ENCODE measurements at regions not wholly inside any gene's neighbourhood (a gene's known extent, or its start where the extent isn't known, plus 50 kb on each side); places are given as distances from the start of the nearest gene placed in this dataset.
A peak's percentile ranks its signal among the peaks of the same experiment; 100 is the strongest.
"Not testable (repeated sequence)": the region's sequence is repeated elsewhere in the genome, so short reads cannot be mapped to it uniquely, and the experiment has no call there.

DNA sequence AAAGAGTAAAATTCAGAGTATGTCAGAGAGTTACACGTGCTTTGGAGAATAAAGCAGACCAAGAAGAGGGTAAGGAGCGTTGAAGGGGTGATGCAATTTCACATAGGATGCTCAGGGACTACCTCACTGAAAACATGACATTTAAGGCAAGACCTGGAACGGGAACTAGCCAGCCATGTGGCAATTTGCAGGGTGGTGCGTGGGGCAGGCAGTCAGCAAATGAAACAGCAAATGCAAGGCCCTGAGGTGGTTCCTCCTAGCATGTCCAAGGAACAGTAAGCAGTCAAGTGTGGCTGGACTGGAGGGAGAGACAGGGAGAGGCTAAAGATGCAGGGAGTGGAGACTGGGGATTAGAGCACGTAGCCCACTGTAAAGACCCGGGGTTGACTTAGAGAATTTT, 146.1 kb upstream of the LPP start:
- H3K27me3 ChIP-seq (ENCODE audit: insufficient read depth, low read length) = no peaks in the 10 kb centered on the region
- H3K36me3 ChIP-seq (ENCODE audit: insufficient read depth, low read length) = no peaks in the 10 kb centered on the region
- no peak overlapping the region for H2AFZ ChIP-seq (ENCODE audit: low read length, unreplicated experiment)
- no peaks in the 10 kb centered on the region for H3K79me2 ChIP-seq (ENCODE audit: control insufficient read depth, insufficient read depth, low read length, unreplicated experiment)
- H3K4me1 ChIP-seq (ENCODE audit: control insufficient read depth, insufficient read depth, low read length, unreplicated experiment) = no peaks in the 10 kb centered on the region
- H3K27ac ChIP-seq (ENCODE audit: low read depth, low read length) = no peak overlapping the region
- no peak overlapping the region for H3K4me3 ChIP-seq (ENCODE audit: low read depth, low read length)

DNA sequence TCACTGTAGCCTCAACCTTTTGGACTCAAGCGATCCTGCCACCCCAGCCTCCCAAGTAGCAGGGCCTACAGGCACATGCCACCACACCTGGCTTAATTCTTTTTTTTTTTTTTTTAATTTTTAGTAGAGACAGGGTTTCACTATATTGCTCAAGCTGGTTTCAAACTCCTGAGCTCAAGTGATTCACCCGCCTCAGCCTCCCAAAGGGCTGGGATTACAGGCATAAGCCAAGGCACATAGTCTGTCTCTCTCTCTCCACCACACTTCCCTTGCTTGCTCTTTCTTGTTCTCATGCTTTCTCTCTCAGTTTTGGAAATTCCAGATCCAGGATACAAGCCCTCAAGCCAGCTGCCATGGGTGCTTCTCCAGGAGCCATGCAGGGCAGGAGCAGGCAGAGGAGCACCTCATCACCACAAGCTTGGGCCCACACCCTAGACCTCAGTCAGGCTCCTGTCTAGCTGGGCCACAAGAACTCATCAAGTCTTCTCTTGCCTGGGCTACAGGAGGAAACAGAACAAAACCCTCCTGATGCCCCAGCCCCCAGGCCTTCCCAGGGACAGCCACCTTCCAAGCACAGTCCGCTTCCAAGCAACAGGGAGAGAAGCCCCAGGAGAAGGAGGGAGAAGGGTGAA, 145.3 kb upstream of the LPP start:
- Histone ChIP-seq H2AFZ (ENCODE audit: low read length, unreplicated experiment) (no peak overlapping the region), H3K79me2 (ENCODE audit: control insufficient read depth, insufficient read depth, low read length, unreplicated experiment) (no peaks in the 10 kb centered on the region), H3K4me3 (ENCODE audit: low read depth, low read length) (no peak overlapping the region), H3K27ac (ENCODE audit: low read depth, low read length) (no peak overlapping the region), H3K4me1 (ENCODE audit: control insufficient read depth, insufficient read depth, low read length, unreplicated experiment) (no peaks in the 10 kb centered on the region), H3K27me3 (ENCODE audit: insufficient read depth, low read length) (no peaks in the 10 kb centered on the region), H3K36me3 (ENCODE audit: insufficient read depth, low read length) (no peaks in the 10 kb centered on the region)

GRCh38 chr3:188010478-188010877, 143.5 kb upstream of the LPP start:
- Histone ChIP-seq H3K79me2 (ENCODE audit: control insufficient read depth, insufficient read depth, low read length, unreplicated experiment) (no peaks in the 10 kb centered on the region), H3K4me1 (ENCODE audit: control insufficient read depth, insufficient read depth, low read length, unreplicated experiment) (no peaks in the 10 kb centered on the region), H3K4me3 (ENCODE audit: low read depth, low read length) (no peak overlapping the region), H3K27ac (ENCODE audit: low read depth, low read length) (no peak overlapping the region), H3K27me3 (ENCODE audit: insufficient read depth, low read length) (no peaks in the 10 kb centered on the region), H2AFZ (ENCODE audit: low read length, unreplicated experiment) (no peak overlapping the region), H3K36me3 (ENCODE audit: insufficient read depth, low read length) (no peaks in the 10 kb centered on the region)

DNA sequence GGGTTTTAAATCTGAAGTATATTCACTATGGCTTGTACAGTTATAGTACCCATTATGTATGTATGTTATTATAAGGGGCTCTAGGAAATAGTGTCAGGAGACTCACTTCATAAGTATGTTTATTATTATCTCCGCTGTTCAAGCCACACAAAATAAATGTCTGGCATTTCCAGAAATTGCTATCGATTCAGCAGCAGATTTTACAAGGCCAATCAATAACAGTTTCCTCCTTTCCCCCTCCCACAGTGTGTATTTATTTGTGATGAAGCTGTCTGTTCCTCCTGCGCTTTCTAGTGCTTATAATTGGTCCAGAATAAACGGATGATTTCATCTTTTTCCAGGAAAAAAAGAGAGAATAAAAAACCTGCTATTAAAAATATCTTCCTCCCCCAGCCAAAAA, 134.2 kb upstream of the LPP start:
- Histone ChIP-seq H3K4me1 (ENCODE audit: control insufficient read depth, insufficient read depth, low read length, unreplicated experiment) (peaks cover 11% of the 10 kb centered on the region), H3K27me3 (ENCODE audit: insufficient read depth, low read length) (no peaks in the 10 kb centered on the region), H3K27ac (ENCODE audit: low read depth, low read length) (no peak overlapping the region), H3K79me2 (ENCODE audit: control insufficient read depth, insufficient read depth, low read length, unreplicated experiment) (no peaks in the 10 kb centered on the region), H3K36me3 (ENCODE audit: insufficient read depth, low read length) (no peaks in the 10 kb centered on the region), H3K4me3 (ENCODE audit: low read depth, low read length) (no peak overlapping the region), H2AFZ (ENCODE audit: low read length, unreplicated experiment) (no peak overlapping the region)

DNA sequence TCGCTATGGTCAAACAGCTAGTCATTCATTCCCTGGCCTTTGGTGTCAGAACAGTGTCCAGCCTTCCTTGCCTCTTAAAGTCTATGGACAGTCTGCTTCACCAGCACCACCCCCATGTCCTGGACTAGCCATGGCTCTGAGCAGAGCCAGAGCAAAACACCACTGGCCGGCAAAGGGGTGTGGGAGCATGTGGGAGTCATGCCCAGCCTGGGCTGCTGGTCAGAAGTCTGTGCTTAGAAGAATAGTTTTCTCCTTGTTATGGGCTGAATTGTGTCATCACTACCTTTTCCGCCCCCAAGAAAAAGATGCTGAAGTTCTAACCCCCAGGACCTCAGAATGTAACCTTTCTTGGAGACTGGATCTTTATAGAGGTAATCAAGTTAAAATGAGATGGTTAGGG, 132.9 kb upstream of the LPP start:
- H2AFZ ChIP-seq (ENCODE audit: low read length, unreplicated experiment) = peak overlapping the region; percentile 84
- peaks cover 11% of the 10 kb centered on the region for H3K4me1 ChIP-seq (ENCODE audit: control insufficient read depth, insufficient read depth, low read length, unreplicated experiment)
- H3K27ac ChIP-seq (ENCODE audit: low read depth, low read length) = peak overlapping the region; percentile 74

DNA sequence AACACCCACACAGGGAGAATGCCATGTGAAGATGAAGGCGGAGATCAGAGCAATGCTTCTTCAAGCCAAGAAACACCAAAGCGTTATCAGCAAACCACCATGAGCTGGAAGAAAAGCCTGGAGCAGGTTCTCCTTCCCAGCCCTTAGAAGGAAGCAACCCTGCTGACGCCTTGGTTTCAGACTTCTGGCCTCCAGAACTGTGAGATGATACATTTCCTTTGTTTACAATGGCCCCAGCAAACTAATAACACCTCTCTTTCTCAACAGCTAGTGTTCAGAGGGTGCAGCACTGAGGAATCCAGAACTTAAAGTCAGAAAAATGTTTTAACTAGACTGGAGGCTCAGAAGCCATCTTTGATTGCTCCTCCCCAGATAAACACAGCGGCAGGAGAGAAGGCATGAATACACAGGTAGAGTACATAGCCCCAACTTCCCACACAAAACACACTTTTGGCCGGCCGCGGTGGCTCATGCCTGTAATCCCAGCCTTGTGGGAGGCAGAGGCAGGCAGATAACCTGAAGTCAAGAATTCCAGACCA, 132.4 kb upstream of the LPP start:
- no peaks in the 10 kb centered on the region for H3K27me3 ChIP-seq (ENCODE audit: insufficient read depth, low read length)
- peak overlapping the region; percentile 27; the same call in 1 of the 2 replicates for H3K4me3 ChIP-seq (ENCODE audit: low read depth, low read length)
- H3K36me3 ChIP-seq (ENCODE audit: insufficient read depth, low read length) = no peaks in the 10 kb centered on the region
- peak overlapping the region; percentile 74 for H3K27ac ChIP-seq (ENCODE audit: low read depth, low read length)
- peak overlapping the region; percentile 84 for H2AFZ ChIP-seq (ENCODE audit: low read length, unreplicated experiment)
- no peaks in the 10 kb centered on the region for H3K79me2 ChIP-seq (ENCODE audit: control insufficient read depth, insufficient read depth, low read length, unreplicated experiment)
- H3K4me1 ChIP-seq (ENCODE audit: control insufficient read depth, insufficient read depth, low read length, unreplicated experiment) = peaks cover 11% of the 10 kb centered on the region

More for the DNA sequence above, 132.9 kb upstream of the LPP start:
- Histone ChIP-seq H3K36me3 (ENCODE audit: insufficient read depth, low read length) (no peaks in the 10 kb centered on the region), H3K27me3 (ENCODE audit: insufficient read depth, low read length) (no peaks in the 10 kb centered on the region), H3K4me3 (ENCODE audit: low read depth, low read length) (peak overlapping the region; percentile 27; the same call in 1 of the 2 replicates), H3K79me2 (ENCODE audit: control insufficient read depth, insufficient read depth, low read length, unreplicated experiment) (no peaks in the 10 kb centered on the region)

- H3K79me2 ChIP-seq (ENCODE audit: control insufficient read depth, insufficient read depth, low read length, unreplicated experiment); H3K4me3 ChIP-seq (ENCODE audit: low read depth, low read length); H3K36me3 ChIP-seq (ENCODE audit: insufficient read depth, low read length); H3K27ac ChIP-seq (ENCODE audit: low read depth, low read length); H3K27me3 ChIP-seq (ENCODE audit: insufficient read depth, low read length): not testable (repeated sequence)
- peak overlapping the region; percentile 58 for H2AFZ ChIP-seq (ENCODE audit: low read length, unreplicated experiment)
- H3K4me1 ChIP-seq (ENCODE audit: control insufficient read depth, insufficient read depth, low read length, unreplicated experiment) = peaks cover 11% of the 10 kb centered on the region
Observed at GRCh38 chr3:188022902-188023301, 131.1 kb upstream of the LPP start.

- no peaks in the 10 kb centered on the region for H3K36me3 ChIP-seq (ENCODE audit: insufficient read depth, low read length)
- H3K79me2 ChIP-seq (ENCODE audit: control insufficient read depth, insufficient read depth, low read length, unreplicated experiment) = no peaks in the 10 kb centered on the region
- no peak overlapping the region for H3K4me3 ChIP-seq (ENCODE audit: low read depth, low read length)
- H3K4me1 ChIP-seq (ENCODE audit: control insufficient read depth, insufficient read depth, low read length, unreplicated experiment) = peaks cover 11% of the 10 kb centered on the region
- no peak overlapping the region for H2AFZ ChIP-seq (ENCODE audit: low read length, unreplicated experiment)
- no peaks in the 10 kb centered on the region for H3K27me3 ChIP-seq (ENCODE audit: insufficient read depth, low read length)
- no peak overlapping the region for H3K27ac ChIP-seq (ENCODE audit: low read depth, low read length)
Observed at GRCh38 chr3:188025555-188025954, 128.4 kb upstream of the LPP start.

DNA sequence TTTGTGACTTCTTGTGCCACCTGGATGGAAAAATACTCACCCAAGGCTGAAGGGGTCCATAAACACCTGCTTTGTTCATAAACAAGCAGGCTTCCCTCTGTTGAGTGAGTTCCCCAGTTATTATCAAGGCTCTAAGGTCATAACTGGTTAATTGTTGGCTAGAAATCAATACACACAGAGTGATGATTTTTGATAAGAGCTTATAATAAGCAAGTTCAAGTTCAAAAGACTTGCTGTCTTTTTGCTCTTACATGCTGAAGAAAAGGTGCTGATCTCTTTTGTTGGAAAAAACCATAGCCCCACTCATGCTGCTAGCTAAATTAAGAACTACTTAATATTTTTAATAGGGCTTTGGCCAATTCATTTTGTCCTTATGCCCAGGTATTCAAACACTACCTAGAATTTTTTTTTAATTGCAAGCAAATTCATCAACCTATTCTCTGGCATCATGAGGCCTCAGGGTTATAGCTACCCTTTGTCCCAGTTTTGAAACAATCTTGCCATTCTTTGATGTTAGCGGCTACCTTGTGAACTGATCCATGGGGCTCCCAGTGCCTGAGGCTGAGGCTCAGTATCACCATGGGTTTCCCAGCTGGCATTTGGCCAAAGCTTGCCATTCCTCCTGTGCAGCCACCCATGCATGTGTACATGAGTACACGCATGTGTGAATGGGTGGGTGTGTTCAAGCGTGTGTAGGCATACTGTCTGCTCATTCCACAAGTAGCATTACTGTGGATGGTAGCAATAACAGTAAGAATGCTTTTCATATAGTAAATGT, 127.6 kb upstream of the LPP start:
- no peak overlapping the region for H2AFZ ChIP-seq (ENCODE audit: low read length, unreplicated experiment)
- H3K79me2 ChIP-seq (ENCODE audit: control insufficient read depth, insufficient read depth, low read length, unreplicated experiment) = no peaks in the 10 kb centered on the region
- H3K27ac ChIP-seq (ENCODE audit: low read depth, low read length) = no peak overlapping the region
- no peaks in the 10 kb centered on the region for H3K36me3 ChIP-seq (ENCODE audit: insufficient read depth, low read length)
- H3K27me3 ChIP-seq (ENCODE audit: insufficient read depth, low read length) = no peaks in the 10 kb centered on the region
- H3K4me1 ChIP-seq (ENCODE audit: control insufficient read depth, insufficient read depth, low read length, unreplicated experiment) = peaks cover 6% of the 10 kb centered on the region
- H3K4me3 ChIP-seq (ENCODE audit: low read depth, low read length) = no peak overlapping the region

- Histone ChIP-seq H3K36me3 (ENCODE audit: insufficient read depth, low read length) (no peaks in the 10 kb centered on the region), H3K27ac (ENCODE audit: low read depth, low read length) (no peak overlapping the region), H3K4me1 (ENCODE audit: control insufficient read depth, insufficient read depth, low read length, unreplicated experiment) (no peaks in the 10 kb centered on the region), H3K4me3 (ENCODE audit: low read depth, low read length) (no peak overlapping the region), H3K27me3 (ENCODE audit: insufficient read depth, low read length) (no peaks in the 10 kb centered on the region), H3K79me2 (ENCODE audit: control insufficient read depth, insufficient read depth, low read length, unreplicated experiment) (no peaks in the 10 kb centered on the region), H2AFZ (ENCODE audit: low read length, unreplicated experiment) (no peak overlapping the region)
Observed at GRCh38 chr3:188031121-188031520, 122.8 kb upstream of the LPP start.

DNA sequence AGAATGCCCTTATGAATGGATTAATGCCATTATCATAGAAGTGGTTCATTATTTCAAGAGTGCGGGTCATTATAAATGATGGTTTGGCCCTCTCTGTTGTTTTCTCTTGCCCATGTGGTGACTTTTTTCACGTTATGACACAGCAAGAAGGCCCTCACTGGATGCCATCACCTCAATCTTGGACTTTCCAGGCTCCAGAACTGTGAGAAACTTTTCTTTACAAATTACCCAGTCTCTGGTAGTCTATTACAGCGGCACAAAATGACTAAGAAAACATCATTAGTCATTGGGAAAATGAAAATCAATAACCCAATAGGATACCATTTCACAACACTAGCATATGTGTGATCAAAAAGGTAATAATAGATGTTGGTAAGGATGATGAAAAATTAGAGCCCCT, 119.0 kb upstream of the LPP start:
- Histone ChIP-seq H3K27ac (ENCODE audit: low read depth, low read length) (no peak overlapping the region), H2AFZ (ENCODE audit: low read length, unreplicated experiment) (no peak overlapping the region), H3K36me3 (ENCODE audit: insufficient read depth, low read length) (no peaks in the 10 kb centered on the region), H3K4me3 (ENCODE audit: low read depth, low read length) (no peak overlapping the region), H3K4me1 (ENCODE audit: control insufficient read depth, insufficient read depth, low read length, unreplicated experiment) (peaks cover 7% of the 10 kb centered on the region), H3K79me2 (ENCODE audit: control insufficient read depth, insufficient read depth, low read length, unreplicated experiment) (no peaks in the 10 kb centered on the region), H3K27me3 (ENCODE audit: insufficient read depth, low read length) (no peaks in the 10 kb centered on the region)
